SK-N-SH treated with all-trans-retinoic acid at 6 μM for 48 hours (cell line): ENCODE measurements at regions not wholly inside any gene's neighbourhood (a gene's known extent, or its start where the extent isn't known, plus 50 kb on each side); places are given as distances from the start of the nearest gene placed in this dataset.

Source experiments
- PATZ1 ChIP-seq: fragments of 250-450 bp; sonication (Bioruptor Pico); IDR thresholded peaks from 2 replicates; pipeline ENCODE4 v1.8.0; 2020; ENCODE audit warnings: mild to moderate bottlenecking, moderate library complexity, borderline replicate concordance
- POU6F1 ChIP-seq: fragments of 250-450 bp; sonication (Bioruptor Pico); IDR thresholded peaks from 2 replicates; pipeline ENCODE4 v1.8.0; 2021; ENCODE audit warnings: low read depth, mild to moderate bottlenecking, moderate library complexity, borderline replicate concordance
- PPARA ChIP-seq: fragments of 250-450 bp; sonication (Bioruptor Pico); IDR thresholded peaks from 2 replicates; pipeline ENCODE4 v1.5.0; 2020; ENCODE audit warnings: mild to moderate bottlenecking, borderline replicate concordance
- RARB ChIP-seq: fragments of 250-450 bp; sonication (Bioruptor Pico); IDR thresholded peaks from 2 replicates; pipeline ENCODE4 v1.8.0; 2021; ENCODE audit warnings: mild to moderate bottlenecking, moderate library complexity
- SNAI2 ChIP-seq: fragments of 250-450 bp; sonication (Bioruptor Pico); IDR thresholded peaks from 2 replicates; pipeline ENCODE4 v1.5.0; 2020; ENCODE audit warnings: mild to moderate bottlenecking, moderate library complexity
- TCF4 ChIP-seq: fragments of 250-450 bp; sonication (Bioruptor Pico); IDR thresholded peaks from 2 replicates; pipeline ENCODE4 v1.8.0; 2021; ENCODE audit warnings: mild to moderate bottlenecking, moderate library complexity, borderline replicate concordance
- ZNF8 ChIP-seq: fragments of 450-650 bp; formaldehyde crosslinking; IDR thresholded peaks from 2 replicates; pipeline ENCODE4 v1.5.0; 2020; ENCODE audit warnings: mild to moderate bottlenecking, moderate library complexity

- TF ChIP-seq PATZ1 (CRISPR knock-in tag) (no peak), RARB (CRISPR knock-in tag) (no peak), TCF4 (CRISPR knock-in tag) (no peak), PPARA (CRISPR knock-in tag) (no peak), POU6F1 (no peak), SNAI2 (CRISPR knock-in tag) (no peak), ZNF8 (CRISPR knock-in tag) (no peak)
Measured at GRCh38 chr18:41153871-41154270, 801.2 kb upstream of the PIK3C3 start.
